HG02798 (cell line): ENCODE measurements at regions not wholly inside any gene's neighbourhood (a gene's known extent, or its start where the extent isn't known, plus 50 kb on each side); places are given as distances from the start of the nearest gene placed in this dataset.
"Not testable (repeated sequence)": the region's sequence is repeated elsewhere in the genome, so short reads cannot be mapped to it uniquely, and the experiment has no call there.

ENCODE experiments used
- ATAC-seq: cut with Tn5 transposase; IDR thresholded peaks from one replicate; pipeline ENCODE4 v1.9.1; 2021; ENCODE audit warnings: mild to moderate bottlenecking; ENCODE audit not compliant: unreplicated experiment, poor library complexity

- no peak for ATAC-seq
Observed at GRCh38 chr2:234410526-234410925, 86.4 kb downstream of the ARL4C start.

- ATAC-seq: no peak
Observed at GRCh38 chr2:234409590-234409989, 87.3 kb downstream of the ARL4C start.

GRCh38 chr2:234406085-234406484 lies 90.8 kb downstream of the ARL4C start:
- no peak for ATAC-seq

GRCh38 chr2:234405462-234405861 lies 91.4 kb downstream of the ARL4C start:
- no peak for ATAC-seq

DNA sequence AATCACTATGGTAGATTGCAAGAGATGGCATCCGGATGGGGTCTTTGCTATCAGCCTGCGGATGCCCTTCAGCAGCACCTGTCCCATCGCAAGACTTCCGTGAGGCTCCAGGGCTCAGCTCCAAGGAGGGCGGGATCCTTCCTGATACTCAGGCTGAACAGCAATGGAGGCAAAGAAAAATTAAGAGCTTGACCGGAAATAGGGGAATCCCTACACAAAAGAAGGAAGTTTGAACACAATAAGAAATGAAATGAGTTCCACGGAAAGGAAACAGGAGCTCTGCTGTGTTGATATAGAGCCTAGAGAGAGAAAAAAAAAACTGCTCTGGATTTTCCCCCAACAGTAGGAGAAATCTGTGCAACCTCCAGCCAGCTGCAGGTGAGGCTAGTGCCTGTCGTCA lies 91.9 kb downstream of the ARL4C start:
- ATAC-seq: no peak

GRCh38 chr2:234403751-234404150 lies 93.1 kb downstream of the ARL4C start:
- ATAC-seq: no peak

- ATAC-seq: no peak
Observed at GRCh38 chr2:234403074-234403473, 93.8 kb downstream of the ARL4C start.

GRCh38 chr2:234401426-234401825 lies 95.5 kb downstream of the ARL4C start:
- no peak for ATAC-seq

- no peak for ATAC-seq
Observed at GRCh38 chr2:234399451-234400246, 97.2 kb downstream of the ARL4C start.

- ATAC-seq: no peak
Observed at GRCh38 chr2:234398531-234398930, 98.3 kb downstream of the ARL4C start.

GRCh38 chr2:234395891-234396420 lies 100.9 kb downstream of the ARL4C start:
- no peak for ATAC-seq

- ATAC-seq: no peak
Observed at GRCh38 chr2:234394450-234394849, 102.4 kb downstream of the ARL4C start.

- ATAC-seq: no peak
Observed at GRCh38 chr2:234393354-234393753, 103.5 kb downstream of the ARL4C start.

DNA sequence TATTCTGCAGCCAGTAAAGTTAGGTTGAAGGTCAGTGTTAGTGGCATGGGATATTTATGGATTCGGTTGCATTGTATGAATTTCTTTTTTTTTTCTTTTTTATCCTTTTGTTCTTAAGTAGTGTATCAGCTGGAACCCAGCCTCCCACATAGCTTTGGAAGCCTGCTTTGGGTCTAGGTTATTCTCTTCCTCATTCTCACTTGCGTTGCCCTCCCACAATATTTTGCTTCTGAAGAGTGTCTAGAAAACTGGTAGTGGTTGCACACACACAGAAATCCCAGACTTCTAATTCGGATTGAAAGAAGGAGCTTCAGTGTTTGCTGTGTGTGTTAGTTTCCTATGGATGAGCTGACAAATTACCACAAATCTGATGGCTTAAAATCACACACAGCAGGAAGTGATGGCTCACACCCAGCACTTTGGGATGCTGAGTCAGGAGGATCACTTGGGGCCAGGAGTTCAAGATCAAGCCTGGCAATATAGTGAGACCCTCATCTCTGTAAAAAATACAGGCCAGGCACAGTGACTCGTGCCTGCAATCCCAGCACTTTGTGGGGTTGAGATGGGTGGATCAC lies 104.8 kb downstream of the ARL4C start:
- ATAC-seq: no peak

DNA sequence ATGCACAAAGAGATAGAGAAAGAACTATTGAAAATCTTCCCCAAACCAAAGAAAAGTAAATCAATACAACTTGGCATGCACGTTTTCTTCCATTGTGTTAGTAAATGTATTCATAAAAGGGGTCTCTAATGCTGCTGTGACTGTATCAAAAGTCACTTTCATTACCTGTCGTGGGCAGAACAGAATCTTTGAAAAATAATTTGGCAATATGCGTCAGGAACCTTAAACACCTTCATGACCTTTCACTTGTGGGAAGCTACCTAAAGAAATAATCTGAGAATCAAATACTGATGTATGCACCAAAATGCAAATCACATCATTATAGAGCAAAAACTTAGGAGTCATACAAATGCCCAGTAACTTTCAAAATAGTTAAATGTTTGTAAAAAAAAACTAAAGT lies 105.3 kb downstream of the ARL4C start:
- ATAC-seq: no peak

GRCh38 chr2:234389661-234390060 lies 107.2 kb downstream of the ARL4C start:
- not testable (repeated sequence) for ATAC-seq

GRCh38 chr2:234388591-234388990 lies 108.3 kb downstream of the ARL4C start:
- no peak for ATAC-seq

DNA sequence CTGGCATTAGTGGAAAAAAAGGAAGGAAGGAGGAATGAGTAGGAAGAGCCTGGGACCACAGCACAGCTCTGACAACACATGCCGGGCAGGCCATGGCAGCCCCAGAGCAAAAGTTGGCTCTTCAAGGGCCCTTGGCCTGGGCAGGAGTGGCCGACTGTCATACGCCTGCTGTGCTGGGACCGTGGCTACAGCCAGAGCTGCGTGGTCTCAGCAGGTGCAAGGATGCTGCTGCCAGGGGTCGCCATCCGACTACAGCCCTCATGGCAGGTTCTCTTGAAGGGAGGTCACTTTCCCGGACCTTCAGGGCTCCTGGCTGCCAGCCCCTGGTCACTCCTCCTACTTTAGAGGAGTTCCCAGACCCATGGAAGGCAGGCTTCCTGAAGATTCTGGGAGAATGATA lies 109.9 kb downstream of the ARL4C start:
- ATAC-seq: no peak

- ATAC-seq: no peak
Observed at GRCh38 chr2:234382131-234382530, 114.8 kb downstream of the ARL4C start.

- not testable (repeated sequence) for ATAC-seq
Observed at GRCh38 chr2:234378958-234379357, 117.9 kb downstream of the ARL4C start.

DNA sequence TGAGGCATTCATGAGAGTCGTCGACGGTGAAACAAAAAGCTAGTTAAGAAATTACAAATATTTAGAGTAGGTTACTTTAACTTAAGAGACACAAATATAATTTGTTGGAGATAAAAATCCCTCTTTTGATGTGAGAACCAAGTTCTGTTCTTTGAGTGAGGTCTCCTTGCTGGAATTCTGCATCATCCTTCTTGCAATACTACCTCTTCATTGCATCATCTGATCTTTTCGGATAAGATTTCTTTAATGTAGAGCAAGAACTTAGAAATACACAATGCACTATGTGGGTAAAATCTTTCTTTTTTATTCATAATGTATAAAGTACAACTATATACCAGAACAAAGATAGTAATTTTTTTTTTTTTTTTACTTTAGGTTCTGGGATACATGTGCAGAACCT lies 118.4 kb downstream of the ARL4C start:
- no peak for ATAC-seq
